Caco-2 (cell line): ENCODE measurements at regions not wholly inside any gene's neighbourhood (a gene's known extent, or its start where the extent isn't known, plus 50 kb on each side); places are given as distances from the start of the nearest gene placed in this dataset.

ENCODE experiments used
- BruUV-seq: library from RNA; stranded (reverse); fragments of 400-500 nt; replicated peaks from 2 replicates; lab custom pipeline; 2021; lab: Mats Ljungman, UMichigan
- CTCF ChIA-PET: fragments of 300-600 bp; sonication (Branson Sonifier 250); formaldehyde crosslinking; loops from one replicate; lab custom pipeline; 2022; ENCODE audit warnings: antibody characterized with exemption; lab: Charles Lee
- POLR2A ChIA-PET: fragments of 300-600 bp; sonication (Branson Sonifier 250); formaldehyde crosslinking; loops from one replicate; lab custom pipeline; 2022; ENCODE audit warnings: antibody characterized with exemption; lab: Charles Lee
- DNase-seq, 2 experiments: peaks; one replicate each; pipeline versions ENCODE4 v3.0.0 to v3.0.0-alpha.2; 2020 to 2022
- H3K27me3 ChIP-seq: replicated peaks from 2 replicates; pipeline ENCODE4 v1.6.0; 2011; ENCODE audit warnings: low read length; ENCODE audit not compliant: control insufficient read depth, insufficient read depth
- H3K36me3 ChIP-seq: 2 replicates; pipeline ENCODE4 v1.5.1; 2011; ENCODE audit warnings: low read length; ENCODE audit not compliant: control insufficient read depth, insufficient read depth
- H3K4me1 ChIP-seq: fragments of 250-450 bp; sonication (Bioruptor Pico); 2 replicates; pipeline ENCODE4 v1.5.1; 2020; ENCODE audit warnings: mild to moderate bottlenecking
- H3K4me3 ChIP-seq: 2 replicates; pipeline ENCODE4 v1.5.1; 2011; ENCODE audit warnings: low read depth, mild to moderate bottlenecking, control low read depth, low read length
- H3K9me3 ChIP-seq: fragments of 250-450 bp; sonication (Bioruptor Pico); 2 replicates; pipeline ENCODE4 v1.5.1; 2020; ENCODE audit warnings: mild to moderate bottlenecking, moderate library complexity
- H3K27ac Mint-ChIP-seq: one replicate; pipeline ENCODE4 v1.8.0; 2022; ENCODE audit warnings: mixed read lengths; ENCODE audit not compliant: unreplicated experiment
- H3K27me3 Mint-ChIP-seq: one replicate; pipeline ENCODE4 v1.8.0; 2022; ENCODE audit warnings: mixed read lengths; ENCODE audit not compliant: insufficient read depth, unreplicated experiment
- H3K36me3 Mint-ChIP-seq: one replicate; pipeline ENCODE4 v1.8.0; 2022; ENCODE audit warnings: mild to moderate bottlenecking, mixed read lengths; ENCODE audit not compliant: insufficient read depth, unreplicated experiment
- H3K4me1 Mint-ChIP-seq: one replicate; pipeline ENCODE4 v1.8.0; 2022; ENCODE audit warnings: low read depth, mixed read lengths; ENCODE audit not compliant: unreplicated experiment
- H3K4me3 Mint-ChIP-seq: one replicate; pipeline ENCODE4 v1.8.0; 2022; ENCODE audit warnings: mild to moderate bottlenecking, moderate library complexity, mixed read lengths; ENCODE audit not compliant: unreplicated experiment
- H3K9me3 Mint-ChIP-seq: one replicate; pipeline ENCODE4 v1.8.0; 2022; ENCODE audit warnings: mixed read lengths; ENCODE audit not compliant: unreplicated experiment
- intact Hi-C: fragments of 100-400 bp; cut with micrococcal nuclease; formaldehyde crosslinking; loops from one replicate; pipeline ENCODE4 v1.10.0; 2022; ENCODE audit not compliant: unreplicated experiment
- TF ChIP-seq, protein P1 (sequence below), 2 experiments: fragments of 200-600 bp in 1 of 2; IDR thresholded peaks; 1 replicate in 1 of 2; 2 replicates in 1 of 2; pipeline versions ENCODE4 v1.5.1 to v1.8.0; 2011 to 2022; ENCODE audit warnings: antibody characterized with exemption in 1 of 2, control low read depth in 1 of 2, inconsistent platforms in 1 of 2, low read depth in 1 of 2, low read length in 1 of 2, mild to moderate bottlenecking in 1 of 2, moderate library complexity in 1 of 2; ENCODE audit not compliant: insufficient read depth in 1 of 2, severe bottlenecking in 1 of 2, unreplicated experiment in 1 of 2

DNA sequence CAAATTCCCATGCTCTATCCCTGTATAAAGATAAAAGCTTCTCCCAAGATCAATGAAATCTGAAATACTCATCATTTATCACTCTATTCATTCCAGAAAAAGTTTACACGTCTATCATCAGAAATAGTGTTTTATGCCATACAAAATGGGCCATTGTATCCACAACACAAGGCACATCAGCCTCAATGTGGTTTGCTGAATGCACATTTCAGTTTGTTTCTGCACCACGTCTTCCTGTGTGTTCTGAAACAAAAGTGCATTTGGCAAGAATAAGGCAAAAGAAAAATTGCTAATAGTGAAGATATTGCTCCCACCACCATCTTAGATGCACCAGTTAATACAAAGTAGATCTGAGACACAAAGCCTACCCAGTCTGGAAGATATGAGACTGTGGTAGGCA is 89.6 kb upstream of the ETS2 start:
- TF ChIP-seq, protein P1, sequence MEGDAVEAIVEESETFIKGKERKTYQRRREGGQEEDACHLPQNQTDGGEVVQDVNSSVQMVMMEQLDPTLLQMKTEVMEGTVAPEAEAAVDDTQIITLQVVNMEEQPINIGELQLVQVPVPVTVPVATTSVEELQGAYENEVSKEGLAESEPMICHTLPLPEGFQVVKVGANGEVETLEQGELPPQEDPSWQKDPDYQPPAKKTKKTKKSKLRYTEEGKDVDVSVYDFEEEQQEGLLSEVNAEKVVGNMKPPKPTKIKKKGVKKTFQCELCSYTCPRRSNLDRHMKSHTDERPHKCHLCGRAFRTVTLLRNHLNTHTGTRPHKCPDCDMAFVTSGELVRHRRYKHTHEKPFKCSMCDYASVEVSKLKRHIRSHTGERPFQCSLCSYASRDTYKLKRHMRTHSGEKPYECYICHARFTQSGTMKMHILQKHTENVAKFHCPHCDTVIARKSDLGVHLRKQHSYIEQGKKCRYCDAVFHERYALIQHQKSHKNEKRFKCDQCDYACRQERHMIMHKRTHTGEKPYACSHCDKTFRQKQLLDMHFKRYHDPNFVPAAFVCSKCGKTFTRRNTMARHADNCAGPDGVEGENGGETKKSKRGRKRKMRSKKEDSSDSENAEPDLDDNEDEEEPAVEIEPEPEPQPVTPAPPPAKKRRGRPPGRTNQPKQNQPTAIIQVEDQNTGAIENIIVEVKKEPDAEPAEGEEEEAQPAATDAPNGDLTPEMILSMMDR (IDR thresholded peaks at IDR 0.05; ENCODE audit: insufficient read depth in 1 of 2, low read depth in 1 of 2, low read length in 1 of 2, severe bottlenecking in 1 of 2, unreplicated experiment in 1 of 2): no peak
- no peak overlapping the region for H3K4me3 ChIP-seq
- H3K27ac Mint-ChIP-seq: no peak overlapping the region
- no peaks in the 10 kb centered on the region for H3K36me3 ChIP-seq
- no peaks in the 10 kb centered on the region for H3K4me1 Mint-ChIP-seq
- ChIA-PET CTCF (no interaction called here), POLR2A (no interaction called here)
- H3K9me3 ChIP-seq: no peaks in the 10 kb centered on the region
- no peaks in the 10 kb centered on the region for H3K27me3 ChIP-seq
- no peaks in the 10 kb centered on the region for H3K27me3 Mint-ChIP-seq
- H3K9me3 Mint-ChIP-seq: no peaks in the 10 kb centered on the region
- H3K4me1 ChIP-seq: no peaks in the 10 kb centered on the region
- no peak for DNase-seq
- H3K36me3 Mint-ChIP-seq: no peaks in the 10 kb centered on the region
- H3K4me3 Mint-ChIP-seq: no peak overlapping the region
- intact Hi-C loops: no loop called here
- no TSS peak for BruUV-seq

DNA sequence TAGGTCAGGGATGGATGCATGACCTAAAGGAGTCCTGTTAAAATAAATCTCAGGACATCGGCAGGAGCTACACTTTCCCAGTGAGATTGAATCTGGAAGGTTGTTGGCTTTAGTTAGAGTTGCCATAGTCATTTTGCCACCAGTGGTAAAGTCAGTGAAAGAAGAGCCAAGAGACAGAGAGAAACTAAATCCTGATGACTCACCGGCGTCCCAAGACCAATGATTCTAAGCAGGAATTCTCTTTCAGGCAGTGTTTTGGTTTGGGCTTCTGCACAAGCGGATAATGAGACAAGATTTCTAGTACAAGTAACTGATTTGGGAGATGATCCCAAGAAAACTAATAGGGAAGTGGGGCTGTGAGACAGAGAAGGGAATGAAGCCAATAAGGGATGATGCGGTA is 88.8 kb upstream of the ETS2 start:
- POLR2A ChIA-PET: no interaction called here
- no peaks in the 10 kb centered on the region for H3K4me1 ChIP-seq

DNA sequence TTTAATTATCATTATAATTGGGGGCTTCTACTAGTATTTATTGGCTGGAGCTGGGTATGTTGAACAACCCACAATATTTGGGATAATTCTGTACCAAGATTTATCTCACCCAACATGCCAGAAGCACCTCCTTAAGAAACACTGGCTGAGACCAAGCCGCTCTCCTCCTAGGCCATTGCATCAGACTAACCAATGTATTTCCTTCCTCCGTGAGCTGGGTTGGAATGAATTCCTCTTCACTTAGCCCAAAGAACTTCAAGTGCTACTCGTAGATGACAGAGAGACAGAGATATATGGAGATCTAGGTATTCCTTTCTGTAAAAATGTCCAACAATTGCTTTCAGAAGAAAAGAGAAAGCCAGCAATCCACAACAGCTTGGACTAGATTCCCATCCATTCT is 87.2 kb upstream of the ETS2 start:
- ChIA-PET CTCF (interaction anchor here (0.6 kb wide), 1 partner anchor 89 kb away, joined by 9 read pairs; no protein-coding TSS in a partner anchor), POLR2A (no interaction called here)
- intact Hi-C loops: no loop called here

More for the DNA sequence above, 88.8 kb upstream of the ETS2 start:
- no peaks in the 10 kb centered on the region for H3K36me3 Mint-ChIP-seq
- no peaks in the 10 kb centered on the region for H3K27me3 Mint-ChIP-seq
- no TSS peak for BruUV-seq
- CTCF ChIA-PET: no interaction called here
- H3K4me3 ChIP-seq: no peak overlapping the region
- H3K27me3 ChIP-seq: no peaks in the 10 kb centered on the region
- no peak overlapping the region for H3K4me3 Mint-ChIP-seq
- TF ChIP-seq, protein P1 (IDR thresholded peaks at IDR 0.05; ENCODE audit: insufficient read depth in 1 of 2, low read depth in 1 of 2, low read length in 1 of 2, severe bottlenecking in 1 of 2, unreplicated experiment in 1 of 2): no peak
- no peaks in the 10 kb centered on the region for H3K36me3 ChIP-seq
- H3K9me3 Mint-ChIP-seq: no peaks in the 10 kb centered on the region
- no peaks in the 10 kb centered on the region for H3K4me1 Mint-ChIP-seq
- DNase-seq: no peak
- no peak overlapping the region for H3K27ac Mint-ChIP-seq
- intact Hi-C loops: no loop called here
- H3K9me3 ChIP-seq: no peaks in the 10 kb centered on the region

More for the DNA sequence above, 87.2 kb upstream of the ETS2 start:
- H3K9me3 ChIP-seq: no peaks in the 10 kb centered on the region
- H3K27ac Mint-ChIP-seq: no peak overlapping the region
- TF ChIP-seq, protein P1 (IDR thresholded peaks at IDR 0.05; ENCODE audit: insufficient read depth in 1 of 2, low read depth in 1 of 2, low read length in 1 of 2, severe bottlenecking in 1 of 2, unreplicated experiment in 1 of 2): no peak
- H3K4me3 ChIP-seq: no peak overlapping the region
- no peak for DNase-seq
- H3K27me3 ChIP-seq: no peaks in the 10 kb centered on the region
- no peaks in the 10 kb centered on the region for H3K27me3 Mint-ChIP-seq
- no TSS peak for BruUV-seq
- H3K36me3 Mint-ChIP-seq: no peaks in the 10 kb centered on the region
- no peaks in the 10 kb centered on the region for H3K4me1 Mint-ChIP-seq
- no peaks in the 10 kb centered on the region for H3K36me3 ChIP-seq
- no peaks in the 10 kb centered on the region for H3K4me1 ChIP-seq
- no peak overlapping the region for H3K4me3 Mint-ChIP-seq
- no peaks in the 10 kb centered on the region for H3K9me3 Mint-ChIP-seq
